H9 (cell line): ENCODE measurements at regions not wholly inside any gene's neighbourhood (a gene's known extent, or its start where the extent isn't known, plus 50 kb on each side); places are given as distances from the start of the nearest gene placed in this dataset.

Experiments
- DNase-seq: peaks from one replicate; pipeline ENCODE4 v3.0.0-alpha.2; 2017
- H2AFZ ChIP-seq: one replicate; pipeline ENCODE4 v1.6.1; 2013; ENCODE audit warnings: mild to moderate bottlenecking, low read length, control low read depth, moderate library complexity
- H2AK5ac ChIP-seq: 2 replicates; pipeline ENCODE4 v1.6.1; 2013; ENCODE audit warnings: low read length, control low read depth, mixed read lengths; ENCODE audit not compliant: insufficient read length
- H2BK120ac ChIP-seq: one replicate; pipeline ENCODE4 v1.6.1; 2013; ENCODE audit warnings: low read depth, mild to moderate bottlenecking, low read length, control low read depth, inconsistent platforms; ENCODE audit not compliant: poor library complexity, severe bottlenecking
- H2BK12ac ChIP-seq: 2 replicates; pipeline ENCODE4 v1.6.1; 2013; ENCODE audit warnings: low read length, control low read depth, mixed read lengths, low read depth; ENCODE audit not compliant: insufficient read length
- H2BK15ac ChIP-seq: 2 replicates; pipeline ENCODE4 v1.6.1; 2013; ENCODE audit warnings: low read depth, low read length, control low read depth
- H2BK20ac ChIP-seq: one replicate; pipeline ENCODE4 v1.6.1; 2013; ENCODE audit warnings: low read depth, mild to moderate bottlenecking, low read length, control low read depth, inconsistent platforms; ENCODE audit not compliant: poor library complexity, severe bottlenecking
- H2BK5ac ChIP-seq: 2 replicates; pipeline ENCODE4 v1.6.1; 2013; ENCODE audit warnings: low read length, control low read depth, mixed read lengths; ENCODE audit not compliant: insufficient read length
- H3K14ac ChIP-seq: 2 replicates; pipeline ENCODE4 v1.6.1; 2013; ENCODE audit warnings: low read length, control low read depth; ENCODE audit not compliant: insufficient read depth
- H3K18ac ChIP-seq: 2 replicates; pipeline ENCODE4 v1.6.1; 2013; ENCODE audit warnings: low read depth, mild to moderate bottlenecking, mixed read lengths, low read length, control low read depth; ENCODE audit not compliant: insufficient read length
- H3K23ac ChIP-seq: 2 replicates; pipeline ENCODE4 v1.6.1; 2013; ENCODE audit warnings: low read length, control low read depth, mixed read lengths, low read depth; ENCODE audit not compliant: insufficient read length
- H3K23me2 ChIP-seq: 2 replicates; pipeline ENCODE4 v1.6.1; 2013; ENCODE audit warnings: low read depth, mild to moderate bottlenecking, mixed read lengths, low read length, control low read depth; ENCODE audit not compliant: insufficient read length, poor library complexity, severe bottlenecking
- H3K27ac ChIP-seq: 2 replicates; pipeline ENCODE4 v1.5.1; 2013; ENCODE audit warnings: low read length, control low read depth, mixed read lengths, low read depth; ENCODE audit not compliant: insufficient read length
- H3K27me3 ChIP-seq: 2 replicates; pipeline ENCODE4 v1.6.1; 2013; ENCODE audit warnings: low read length, control low read depth, inconsistent platforms; ENCODE audit not compliant: insufficient read depth
- H3K4ac ChIP-seq: 2 replicates; pipeline ENCODE4 v1.6.1; 2013; ENCODE audit warnings: low read depth, mild to moderate bottlenecking, control low read depth, inconsistent platforms, low read length, moderate library complexity
- H3K4me1 ChIP-seq: 2 replicates; pipeline ENCODE4 v1.6.1; 2013; ENCODE audit warnings: low read length, control low read depth, inconsistent platforms; ENCODE audit not compliant: insufficient read depth
- H3K4me2 ChIP-seq: 2 replicates; pipeline ENCODE4 v1.6.1; 2013; ENCODE audit warnings: low read length, control low read depth, mixed read lengths; ENCODE audit not compliant: insufficient read length, insufficient read depth
- H3K56ac ChIP-seq: 2 replicates; pipeline ENCODE4 v1.6.1; 2013; ENCODE audit warnings: low read depth, mild to moderate bottlenecking, mixed read lengths, low read length, control low read depth; ENCODE audit not compliant: insufficient read length
- H3K79me1 ChIP-seq: 2 replicates; pipeline ENCODE4 v1.6.1; 2013; ENCODE audit warnings: low read depth, mild to moderate bottlenecking, moderate library complexity, low read length, control low read depth, inconsistent platforms; ENCODE audit not compliant: insufficient read depth, poor library complexity, severe bottlenecking
- H3K79me2 ChIP-seq: 2 replicates; pipeline ENCODE4 v1.6.1; 2013; ENCODE audit warnings: low read length, control low read depth, inconsistent platforms; ENCODE audit not compliant: insufficient read depth
- H3K9ac ChIP-seq: 2 replicates; pipeline ENCODE4 v1.6.1; 2013; ENCODE audit warnings: low read length, control low read depth, mixed read lengths; ENCODE audit not compliant: insufficient read length; ENCODE audit errors: extremely low read depth
- H3K9me3 ChIP-seq: one replicate; pipeline ENCODE4 v1.6.1; 2013; ENCODE audit warnings: low read depth, low read length, inconsistent platforms; ENCODE audit not compliant: control insufficient read depth
- H3T11ph ChIP-seq: one replicate; pipeline ENCODE4 v1.6.1; 2013; ENCODE audit warnings: mild to moderate bottlenecking, low read length, control low read depth, inconsistent platforms
- H4K20me1 ChIP-seq: one replicate; pipeline ENCODE4 v1.6.1; 2013; ENCODE audit not compliant: control insufficient read depth, insufficient read length, insufficient read depth
- H4K5ac ChIP-seq: 2 replicates; pipeline ENCODE4 v1.6.1; 2013; ENCODE audit warnings: low read depth, mild to moderate bottlenecking, mixed read lengths, low read length, control low read depth; ENCODE audit not compliant: insufficient read length
- H4K8ac ChIP-seq: replicated peaks from 2 replicates; pipeline ENCODE4 v1.6.1; 2013; ENCODE audit warnings: low read length, control low read depth, mixed read lengths, low read depth; ENCODE audit not compliant: insufficient read length
- H4K91ac ChIP-seq: 2 replicates; pipeline ENCODE4 v1.6.1; 2013; ENCODE audit warnings: low read depth, mild to moderate bottlenecking, moderate library complexity, mixed read lengths, low read length, control low read depth; ENCODE audit not compliant: insufficient read length
- H3K27ac Mint-ChIP-seq, 3 experiments: 2 replicates in 2 of 3; 3 replicates in 1 of 3; pipeline ENCODE4 v1.8.0; 2020 to 2021; ENCODE audit warnings: mixed read lengths in 3 of 3, mild to moderate bottlenecking in 1 of 3, moderate library complexity in 1 of 3
- H3K27me3 Mint-ChIP-seq: 2 replicates; pipeline ENCODE4 v1.8.0; 2021; ENCODE audit warnings: low read depth, mild to moderate bottlenecking, moderate library complexity, mixed read lengths
- H3K36me3 Mint-ChIP-seq, 3 experiments: 2 replicates in 2 of 3; 3 replicates in 1 of 3; pipeline ENCODE4 v1.8.0; 2020 to 2021; ENCODE audit warnings: low read depth in 3 of 3, mixed read lengths in 3 of 3; ENCODE audit not compliant: insufficient read depth in 1 of 3
- H3K4me1 Mint-ChIP-seq, 2 experiments: 2 replicates each; pipeline ENCODE4 v1.8.0; 2020; ENCODE audit warnings: mixed read lengths in 2 of 2
- H3K4me3 Mint-ChIP-seq, 2 experiments: 2 replicates in 1 of 2; 3 replicates in 1 of 2; pipeline ENCODE4 v1.8.0; 2020 to 2021; ENCODE audit warnings: mild to moderate bottlenecking in 2 of 2, mixed read lengths in 2 of 2, moderate library complexity in 1 of 2
- H3K9me3 Mint-ChIP-seq, 2 experiments: 2 replicates in 1 of 2; 3 replicates in 1 of 2; pipeline ENCODE4 v1.8.0; 2020; ENCODE audit warnings: mild to moderate bottlenecking in 2 of 2, mixed read lengths in 2 of 2, moderate library complexity in 1 of 2
- CTCF ChIP-seq: fragments of 200-600 bp; sonication (generic); conservative IDR thresholded peaks from 3 replicates; pipeline ENCODE4 v1.8.0; 2021; ENCODE audit warnings: antibody characterized with exemption, mild to moderate bottlenecking
- WGBS: extraction: QIAGEN DNeasy Blood & Tissue Kit; methylation state at CpG from one replicate; pipeline ENCODE4 v1.1.7; 2013; ENCODE audit warnings: missing lambda C conversion rate, low lambda C conversion rate, mixed read lengths; ENCODE audit not compliant: insufficient read length; ENCODE audit errors: extremely low coverage; 5-methylcytosine and 5-hydroxymethylcytosine counted together

DNA sequence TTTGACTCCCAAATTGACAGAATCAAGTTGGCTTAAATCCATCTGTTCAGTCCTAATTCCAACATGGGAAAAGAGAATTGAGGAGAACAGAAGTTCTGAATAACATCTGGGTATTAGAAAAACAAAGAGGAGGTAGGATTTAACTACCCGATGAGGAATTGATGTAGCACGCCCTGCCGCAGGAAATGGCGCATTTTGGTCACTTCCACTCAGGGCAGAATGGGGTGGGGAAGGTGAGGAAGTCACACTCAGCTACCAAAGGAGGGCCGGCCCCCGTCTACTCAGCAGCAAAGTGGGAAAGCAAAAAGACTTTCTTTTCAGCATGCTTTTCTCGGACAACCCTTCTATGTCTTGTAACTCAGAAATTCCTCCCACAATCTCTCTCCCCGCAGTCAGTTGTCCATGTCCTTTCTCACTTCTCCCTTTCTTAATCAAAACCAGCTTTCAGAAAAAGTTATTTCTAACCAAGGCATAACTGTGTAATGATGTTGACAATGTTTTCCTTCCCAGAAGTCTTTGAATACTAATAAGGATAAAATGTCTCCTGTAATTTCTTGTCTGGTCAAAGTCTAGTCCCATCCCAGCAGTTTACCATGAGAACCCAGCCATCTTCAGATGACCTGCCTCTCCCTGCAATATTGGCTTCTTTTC is 60.5 kb upstream of the SIPA1L2 start:
- Mint-ChIP-seq H3K27ac (no peak overlapping the region), H3K36me3 (no peaks in the 10 kb centered on the region), H3K27me3 (peaks cover 18% of the 10 kb centered on the region), H3K4me1 (no peaks in the 10 kb centered on the region), H3K9me3 (no peaks in the 10 kb centered on the region), H3K4me3 (no peak overlapping the region)
- Histone ChIP-seq H2AFZ (no peak overlapping the region), H3T11ph (no peak overlapping the region), H3K4me2 (no peak overlapping the region), H4K20me1 (no peaks in the 10 kb centered on the region), H2BK12ac (no peak overlapping the region), H4K8ac (no peak overlapping the region), H3K9ac (no peak overlapping the region), H3K4ac (no peak overlapping the region), H2BK20ac (no peak overlapping the region), H3K23me2 (no peaks in the 10 kb centered on the region), H3K18ac (no peak overlapping the region), H2AK5ac (no peak overlapping the region), H3K23ac (no peak overlapping the region), H4K5ac (no peak overlapping the region), H3K79me2 (no peaks in the 10 kb centered on the region; the same call in 1 of the 2 replicates), H3K27me3 (no peaks in the 10 kb centered on the region), H3K9me3 (no peaks in the 10 kb centered on the region), H4K91ac (no peak overlapping the region), H2BK15ac (no peak overlapping the region), H2BK5ac (no peak overlapping the region), H3K27ac (no peak overlapping the region), H3K79me1 (no peaks in the 10 kb centered on the region), H3K14ac (no peak overlapping the region), H3K56ac (no peak overlapping the region), H2BK120ac (no peak overlapping the region), H3K4me1 (no peaks in the 10 kb centered on the region)
- no peak for DNase-seq
- WGBS = no CpG with 5 or more reads among the region's 8 CpGs
- TF ChIP-seq CTCF = no peak
